ENCODE measurements at regions not wholly inside any gene's neighbourhood (a gene's known extent, or its start where the extent isn't known, plus 50 kb on each side); places are given as distances from the start of the nearest gene placed in this dataset.

GRCh38 chrX:120749141-120749846 is 119.4 kb upstream of the C1GALT1C1 start:
- H2AFZ ChIP-seq (ENCODE audit: low read length): peak overlapping the region; percentile 64; the same call in 1 of the 2 replicates
- H3K36me3 ChIP-seq (ENCODE audit: insufficient read depth, low read length): no peaks in the 10 kb centered on the region

DNA sequence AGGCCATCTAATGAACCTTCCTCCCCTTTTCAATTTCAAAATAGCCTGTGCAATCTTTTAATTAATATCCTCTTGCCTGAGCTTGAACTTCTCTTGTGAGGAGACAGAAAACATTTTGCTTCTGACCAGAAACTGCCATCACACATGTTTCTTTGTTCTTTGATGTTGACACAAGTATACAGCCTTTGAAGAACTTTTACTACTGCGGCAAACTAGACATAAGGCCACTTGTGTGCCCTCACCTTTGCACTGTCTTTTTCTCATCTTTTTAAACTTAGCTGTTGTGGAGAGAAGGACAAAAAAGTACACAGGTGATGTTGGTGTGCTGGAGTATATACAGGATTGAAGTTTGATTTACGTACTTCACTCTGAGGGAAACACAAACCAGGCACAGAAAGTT is 116.3 kb upstream of the C1GALT1C1 start:
- Histone ChIP-seq H3K9me2 (replicated peaks; ENCODE audit: low read depth, low read length) (no peaks in the 10 kb centered on the region), H3F3A (ENCODE audit: low read depth) (no peaks in the 10 kb centered on the region), H3K4me2 (ENCODE audit: low read depth, low read length, poor library complexity, severe bottlenecking) (no peak overlapping the region), H2AFZ (ENCODE audit: low read length) (no peak overlapping the region), H3K27me3 (ENCODE audit: insufficient read depth, low read length, poor library complexity, severe bottlenecking) (no peaks in the 10 kb centered on the region), H4K20me1 (ENCODE audit: insufficient read depth, low read length, poor library complexity, severe bottlenecking) (no peaks in the 10 kb centered on the region), H3K9ac (ENCODE audit: low read depth, low read length, poor library complexity, severe bottlenecking) (no peak overlapping the region), H3K79me2 (ENCODE audit: insufficient read depth, low read length) (no peaks in the 10 kb centered on the region), H3K9me3 (ENCODE audit: insufficient read depth, low read depth, low read length) (no peaks in the 10 kb centered on the region), H3K4me1 (ENCODE audit: insufficient read depth, low read length, poor library complexity, severe bottlenecking) (peaks cover 35% of the 10 kb centered on the region), H3K36me3 (ENCODE audit: insufficient read depth, low read length) (no peaks in the 10 kb centered on the region), H3K4me3 (ENCODE audit: low read length, poor library complexity, severe bottlenecking) (no peak overlapping the region)
- TF ChIP-seq EZH2phosphoT487 (IDR thresholded peaks at IDR 0.05; ENCODE audit: borderline replicate concordance) (no peak), CTCF (conservative IDR thresholded peaks at IDR 0.05; ENCODE audit: low read length) (no peak)

More at GRCh38 chrX:120749141-120749846, 119.4 kb upstream of the C1GALT1C1 start:
- Histone ChIP-seq H3K4me2 (ENCODE audit: low read depth, low read length, poor library complexity, severe bottlenecking) (peak overlapping the region; percentile 65), H3K9me3 (ENCODE audit: insufficient read depth, low read depth, low read length) (no peaks in the 10 kb centered on the region), H3F3A (ENCODE audit: low read depth) (no peaks in the 10 kb centered on the region), H3K9ac (ENCODE audit: low read depth, low read length, poor library complexity, severe bottlenecking) (peak overlapping the region; percentile 48), H4K20me1 (ENCODE audit: insufficient read depth, low read length, poor library complexity, severe bottlenecking) (no peaks in the 10 kb centered on the region), H3K4me1 (ENCODE audit: insufficient read depth, low read length, poor library complexity, severe bottlenecking) (peaks cover 39% of the 10 kb centered on the region), H3K9me2 (replicated peaks; ENCODE audit: low read depth, low read length) (no peaks in the 10 kb centered on the region), H3K27me3 (ENCODE audit: insufficient read depth, low read length, poor library complexity, severe bottlenecking) (no peaks in the 10 kb centered on the region), H3K79me2 (ENCODE audit: insufficient read depth, low read length) (no peaks in the 10 kb centered on the region), H3K4me3 (ENCODE audit: low read length, poor library complexity, severe bottlenecking) (peak overlapping the region; percentile 29)
- no peak for TF ChIP-seq CTCF (conservative IDR thresholded peaks at IDR 0.05; ENCODE audit: low read length)
- TF ChIP-seq EZH2phosphoT487 (IDR thresholded peaks at IDR 0.05; ENCODE audit: borderline replicate concordance): no peak

DNA sequence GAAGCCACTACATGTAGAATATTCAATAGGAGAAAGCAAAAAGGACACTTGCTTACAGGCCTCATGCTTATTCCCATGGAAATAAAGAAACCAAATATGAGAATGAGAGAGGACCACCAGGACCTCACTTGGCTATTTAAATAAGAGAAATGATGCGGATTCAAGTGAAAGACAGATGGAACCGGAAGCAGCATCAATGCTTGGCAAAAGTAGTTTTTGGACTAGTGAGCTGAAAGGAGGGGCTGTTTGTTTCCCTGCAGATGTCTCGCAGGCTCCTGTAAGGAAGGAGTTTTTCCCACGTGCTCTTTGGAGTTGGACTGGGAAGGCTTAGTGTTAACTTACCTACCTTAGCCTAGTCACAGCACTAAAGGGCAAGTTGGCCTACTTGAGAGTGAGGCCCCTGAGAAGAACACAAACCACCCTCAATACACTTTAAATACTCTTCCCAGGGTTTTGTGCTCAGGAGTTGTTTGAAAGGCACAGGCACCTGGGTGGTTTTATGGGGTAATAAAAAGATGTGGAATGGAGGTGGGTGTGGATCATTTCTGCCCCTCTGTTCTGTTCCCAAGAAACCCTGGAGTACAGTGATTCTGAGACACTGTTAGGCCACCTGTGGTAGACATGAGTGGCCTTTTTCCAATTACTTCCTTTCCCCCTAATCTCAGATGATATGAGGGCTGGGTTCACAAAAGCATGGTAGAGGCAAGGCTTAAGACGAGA is 113.3 kb upstream of the C1GALT1C1 start:
- TF ChIP-seq EZH2phosphoT487 (IDR thresholded peaks at IDR 0.05; ENCODE audit: borderline replicate concordance): no peak
- TF ChIP-seq CTCF (conservative IDR thresholded peaks at IDR 0.05; ENCODE audit: low read length): no peak
- no peaks in the 10 kb centered on the region for H3K9me2 ChIP-seq (replicated peaks; ENCODE audit: low read depth, low read length)
- H3K4me1 ChIP-seq (ENCODE audit: insufficient read depth, low read length, poor library complexity, severe bottlenecking): peaks cover 28% of the 10 kb centered on the region
- H3K4me3 ChIP-seq (ENCODE audit: low read length, poor library complexity, severe bottlenecking): no peak overlapping the region
- no peaks in the 10 kb centered on the region for H3F3A ChIP-seq (ENCODE audit: low read depth)
- no peaks in the 10 kb centered on the region for H3K36me3 ChIP-seq (ENCODE audit: insufficient read depth, low read length)
- H3K4me2 ChIP-seq (ENCODE audit: low read depth, low read length, poor library complexity, severe bottlenecking): no peak overlapping the region
- H3K27me3 ChIP-seq (ENCODE audit: insufficient read depth, low read length, poor library complexity, severe bottlenecking): no peaks in the 10 kb centered on the region
- no peaks in the 10 kb centered on the region for H3K79me2 ChIP-seq (ENCODE audit: insufficient read depth, low read length)
- H3K9ac ChIP-seq (ENCODE audit: low read depth, low read length, poor library complexity, severe bottlenecking): no peak overlapping the region
- H4K20me1 ChIP-seq (ENCODE audit: insufficient read depth, low read length, poor library complexity, severe bottlenecking): no peaks in the 10 kb centered on the region
- H3K9me3 ChIP-seq (ENCODE audit: insufficient read depth, low read depth, low read length): no peaks in the 10 kb centered on the region
- H2AFZ ChIP-seq (ENCODE audit: low read length): no peak overlapping the region

Measured in Loucy (cell line).